ENCODE measurements at regions not wholly inside any gene's neighbourhood (a gene's known extent, or its start where the extent isn't known, plus 50 kb on each side); places are given as distances from the start of the nearest gene placed in this dataset.

DNA sequence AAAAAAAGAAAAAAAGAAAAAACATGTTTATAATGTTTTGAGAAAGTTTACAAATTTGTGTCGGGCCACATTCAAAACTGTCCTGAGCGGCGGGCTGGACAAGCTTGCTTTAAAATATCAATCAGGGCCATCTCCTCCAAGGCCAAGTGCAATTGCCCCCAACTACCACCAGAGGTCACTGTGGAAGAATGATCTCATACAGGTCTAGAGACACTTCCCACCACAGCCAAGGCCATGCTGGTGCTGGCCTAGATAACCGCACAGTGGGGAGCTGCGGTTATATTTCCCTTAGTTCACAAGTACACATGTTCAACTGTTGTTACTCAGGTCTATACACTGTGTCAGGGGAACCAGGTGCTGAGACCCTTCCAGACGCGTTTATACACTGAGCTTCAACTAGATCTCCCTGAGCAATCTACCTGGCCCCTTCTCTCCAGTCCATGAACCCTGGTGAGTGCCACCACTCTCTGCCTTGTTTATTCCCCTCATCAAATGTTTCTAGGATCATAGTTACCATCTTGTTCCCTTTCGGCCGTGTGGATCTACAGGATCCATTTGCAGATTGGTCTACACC is 83.8 kb upstream of the CCL2 start:
- Histone ChIP-seq H3K4me3 (no peak overlapping the region), H3K36me3 (no peaks in the 10 kb centered on the region), H3K4me1 (peaks cover 0 to 5% (median 0%) of the 10 kb centered on the region in 4 donors), H3K27ac (no peak overlapping the region), H3K27me3 (peaks cover 0 to 2% (median 0%) of the 10 kb centered on the region in 3 donors), H3K9me3 (no peaks in the 10 kb centered on the region)
- WGBS, 2 donors = 52 to 59% methylated on average over 9 of the region's 9 CpGs
- no peak for DNase-seq
- TF ChIP-seq, protein P1, sequence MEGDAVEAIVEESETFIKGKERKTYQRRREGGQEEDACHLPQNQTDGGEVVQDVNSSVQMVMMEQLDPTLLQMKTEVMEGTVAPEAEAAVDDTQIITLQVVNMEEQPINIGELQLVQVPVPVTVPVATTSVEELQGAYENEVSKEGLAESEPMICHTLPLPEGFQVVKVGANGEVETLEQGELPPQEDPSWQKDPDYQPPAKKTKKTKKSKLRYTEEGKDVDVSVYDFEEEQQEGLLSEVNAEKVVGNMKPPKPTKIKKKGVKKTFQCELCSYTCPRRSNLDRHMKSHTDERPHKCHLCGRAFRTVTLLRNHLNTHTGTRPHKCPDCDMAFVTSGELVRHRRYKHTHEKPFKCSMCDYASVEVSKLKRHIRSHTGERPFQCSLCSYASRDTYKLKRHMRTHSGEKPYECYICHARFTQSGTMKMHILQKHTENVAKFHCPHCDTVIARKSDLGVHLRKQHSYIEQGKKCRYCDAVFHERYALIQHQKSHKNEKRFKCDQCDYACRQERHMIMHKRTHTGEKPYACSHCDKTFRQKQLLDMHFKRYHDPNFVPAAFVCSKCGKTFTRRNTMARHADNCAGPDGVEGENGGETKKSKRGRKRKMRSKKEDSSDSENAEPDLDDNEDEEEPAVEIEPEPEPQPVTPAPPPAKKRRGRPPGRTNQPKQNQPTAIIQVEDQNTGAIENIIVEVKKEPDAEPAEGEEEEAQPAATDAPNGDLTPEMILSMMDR (IDR thresholded peaks at IDR 0.05) = peak in 3 of 4 experiments; percentile 25 to 67 (median 44)
- no peak for TF ChIP-seq POLR2A (IDR thresholded peaks at IDR 0.05)
- intact Hi-C loops (cut with DNase I) = no loop called here

DNA sequence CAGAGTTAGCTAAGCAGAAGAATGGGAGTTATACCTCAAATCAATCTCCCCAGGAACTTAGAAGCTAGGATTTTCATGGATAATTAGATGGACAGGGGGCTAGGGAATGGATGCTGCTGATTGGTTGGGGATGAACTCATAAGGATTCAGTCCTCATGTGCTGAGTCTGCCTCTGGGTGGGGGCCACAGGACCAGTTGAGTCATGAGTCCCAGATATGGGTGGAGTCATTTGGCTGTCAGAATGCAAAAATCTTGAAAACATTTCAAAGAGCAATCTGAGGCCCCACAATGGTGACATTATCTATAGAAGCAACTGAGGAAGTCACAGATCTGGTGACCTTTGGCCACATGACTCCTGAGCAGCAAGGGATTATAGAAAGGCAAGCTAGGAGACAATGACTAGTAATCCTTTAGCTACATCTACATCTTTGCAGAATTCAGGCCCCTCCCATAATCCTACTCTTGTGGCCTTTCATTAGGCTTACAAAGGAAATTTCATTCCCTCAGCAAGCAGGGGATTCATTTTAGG is 82.6 kb upstream of the CCL2 start:
- Histone ChIP-seq H3K27ac (no peak overlapping the region), H3K9me3 (no peaks in the 10 kb centered on the region), H3K27me3 (peaks cover 0 to 3% (median 0%) of the 10 kb centered on the region in 3 donors), H3K4me3 (no peak overlapping the region), H3K36me3 (no peaks in the 10 kb centered on the region), H3K4me1 (peaks cover 0 to 8% (median 1%) of the 10 kb centered on the region in 4 donors)
- TF ChIP-seq POLR2AphosphoS5 (IDR thresholded peaks at IDR 0.05) = no peak
- TF ChIP-seq, protein P1 (IDR thresholded peaks at IDR 0.05) = no peak
- no peak for TF ChIP-seq EP300 (IDR thresholded peaks at IDR 0.05)
- no peak for TF ChIP-seq POLR2A (IDR thresholded peaks at IDR 0.05)
- DNase-seq = no peak
- intact Hi-C loops (cut with DNase I) = no loop called here

DNA sequence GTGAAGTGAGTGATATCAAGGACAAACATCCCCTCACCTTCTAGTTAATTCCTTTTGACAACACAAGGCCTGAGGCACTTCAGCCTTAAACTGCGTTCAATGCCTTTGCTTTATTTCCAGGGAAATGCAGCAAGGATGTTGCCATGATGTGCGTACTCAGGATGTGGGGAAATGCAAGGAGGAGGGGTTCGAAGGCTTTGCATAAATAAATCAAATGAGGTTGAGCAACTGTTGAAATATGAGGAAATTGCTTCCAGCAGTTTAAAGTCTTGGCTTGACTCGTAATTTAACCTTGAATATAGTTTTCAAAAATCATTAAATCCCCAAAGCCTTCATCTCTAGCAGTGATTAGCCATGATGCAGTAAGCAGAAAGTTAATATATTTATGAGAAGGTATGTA is 81.8 kb upstream of the CCL2 start:
- WGBS, 2 donors = 54 to 63% methylated on average over 4 of the region's 4 CpGs
- no peak overlapping the region for H3K4me3 ChIP-seq
- H3K27me3 ChIP-seq = peaks cover 0 to 3% (median 0%) of the 10 kb centered on the region in 3 donors
- no peaks in the 10 kb centered on the region for H3K9me3 ChIP-seq
- H3K4me1 ChIP-seq = peaks cover 0 to 8% (median 0%) of the 10 kb centered on the region in 4 donors
- DNase-seq = no peak
- no peak overlapping the region for H3K27ac ChIP-seq
- intact Hi-C loops (cut with DNase I) = no loop called here
- TF ChIP-seq POLR2A (IDR thresholded peaks at IDR 0.05) (no peak), POLR2AphosphoS5 (IDR thresholded peaks at IDR 0.05) (no peak), EP300 (IDR thresholded peaks at IDR 0.05) (no peak)
- TF ChIP-seq, protein P1 (IDR thresholded peaks at IDR 0.05) = no peak
- no peaks in the 10 kb centered on the region for H3K36me3 ChIP-seq

DNA sequence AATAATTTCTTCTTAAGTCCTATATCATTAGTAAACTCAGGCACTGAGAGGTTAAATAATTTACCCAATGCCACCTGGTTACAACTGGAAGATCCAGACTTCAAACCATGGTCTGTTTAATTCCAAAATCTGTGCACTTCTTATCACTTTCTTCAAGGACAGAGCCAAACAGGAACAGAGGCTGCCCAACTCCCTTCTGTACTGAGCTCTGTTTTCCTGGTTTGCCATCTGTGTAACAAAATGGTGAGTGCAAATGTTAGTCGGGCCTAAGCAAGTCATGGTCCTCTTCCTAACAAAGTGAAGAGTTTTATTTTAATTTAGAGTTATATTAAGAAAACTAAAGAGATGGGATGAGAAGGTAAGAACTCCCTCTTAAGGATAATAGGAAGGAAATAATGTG is 80.6 kb upstream of the CCL2 start:
- TF ChIP-seq, protein P1 (IDR thresholded peaks at IDR 0.05) = no peak
- TF ChIP-seq POLR2AphosphoS5 (IDR thresholded peaks at IDR 0.05) (no peak), EP300 (IDR thresholded peaks at IDR 0.05) (no peak), POLR2A (IDR thresholded peaks at IDR 0.05) (no peak)
- Histone ChIP-seq H3K9me3 (no peaks in the 10 kb centered on the region), H3K36me3 (no peaks in the 10 kb centered on the region), H3K4me1 (peaks cover 0 to 8% (median 0%) of the 10 kb centered on the region in 4 donors), H3K27ac (no peak overlapping the region), H3K4me3 (no peak overlapping the region), H3K27me3 (peaks cover 0 to 3% (median 0%) of the 10 kb centered on the region in 3 donors)
- 85% methylated on average over 1 of the region's 1 CpG for WGBS, 2 donors
- no peak for DNase-seq
- intact Hi-C loops (cut with DNase I) = no loop called here

DNA sequence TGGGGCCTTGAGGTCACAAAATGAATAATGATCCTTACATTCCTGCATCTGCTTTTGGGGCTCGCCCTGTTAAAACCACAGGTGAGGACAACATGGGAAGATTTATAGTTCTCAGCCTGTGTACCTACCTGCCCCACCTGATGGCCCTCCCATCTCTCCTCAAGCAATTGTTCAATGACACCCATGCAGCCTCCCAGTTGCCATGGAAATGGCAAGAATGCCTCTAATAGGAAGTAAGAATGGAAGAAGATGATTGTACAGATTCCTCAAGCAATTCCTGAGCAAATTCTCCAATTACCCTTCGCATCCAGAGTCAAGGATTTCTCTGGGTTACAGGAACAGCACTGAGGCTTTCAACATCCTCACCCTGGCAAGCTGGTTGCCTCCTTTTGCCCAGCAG is 78.6 kb upstream of the CCL2 start:
- DNase-seq = no peak
- WGBS, 2 donors = 67 to 79% methylated on average over 2 of the region's 2 CpGs
- H3K4me1 ChIP-seq = peaks cover 0 to 8% (median 0%) of the 10 kb centered on the region in 4 donors
- intact Hi-C loops (cut with DNase I) = no loop called here
- H3K36me3 ChIP-seq = no peaks in the 10 kb centered on the region
- H3K27ac ChIP-seq = no peak overlapping the region
- no peak overlapping the region for H3K4me3 ChIP-seq
- peaks cover 0 to 3% (median 0%) of the 10 kb centered on the region in 3 donors for H3K27me3 ChIP-seq
- H3K9me3 ChIP-seq = no peaks in the 10 kb centered on the region
- no peak for TF ChIP-seq POLR2AphosphoS5 (IDR thresholded peaks at IDR 0.05)
